H1 (cell line): ENCODE measurements at regions not wholly inside any gene's neighbourhood (a gene's known extent, or its start where the extent isn't known, plus 50 kb on each side); places are given as distances from the start of the nearest gene placed in this dataset.

ENCODE experiments used
- CTCF ChIA-PET: fragments of 300-600 bp; sonication (Branson Sonifier 250); formaldehyde crosslinking; loops from one replicate; lab custom pipeline; 2021; ENCODE audit not compliant: partially characterized antibody; lab: Charles Lee
- POLR2A ChIA-PET: fragments of 300-600 bp; sonication (Branson Sonifier 250); formaldehyde crosslinking; loops from one replicate; lab custom pipeline; 2021; ENCODE audit warnings: inconsistent platforms; ENCODE audit not compliant: partially characterized antibody; lab: Charles Lee
- DNase-seq, 2 experiments: peaks; one replicate each; pipeline versions ENCODE4 v3.0.0 to v3.0.0-alpha.2; 2010 to 2022; ENCODE audit warnings: low spot score in 2 of 2, low read depth in 1 of 2, mixed read lengths in 1 of 2
- FAIRE-seq: peaks from 2 replicates; lab custom pipeline; 2011; peaks lifted over from hg19 to GRCh38; lab: Jason Lieb, UNC
- H2AFZ ChIP-seq: 2 replicates; pipeline ENCODE4 v1.8.1; 2012; ENCODE audit warnings: low read length, inconsistent platforms
- H2AK5ac ChIP-seq: 2 replicates; pipeline ENCODE4 v1.6.1; 2013; ENCODE audit warnings: low read depth, low read length
- H2BK120ac ChIP-seq: replicated peaks from 2 replicates; pipeline ENCODE3; 2013; ENCODE audit warnings: low read depth, low read length, inconsistent platforms
- H2BK12ac ChIP-seq: 2 replicates; pipeline ENCODE4 v1.6.1; 2013; ENCODE audit warnings: low read depth, low read length
- H2BK15ac ChIP-seq: 2 replicates; pipeline ENCODE4 v1.6.1; 2013; ENCODE audit warnings: low read length
- H2BK20ac ChIP-seq: 2 replicates; pipeline ENCODE4 v1.6.1; 2013; ENCODE audit warnings: low read length
- H2BK5ac ChIP-seq: 2 replicates; pipeline ENCODE4 v1.6.1; 2013; ENCODE audit warnings: low read depth, low read length
- H3K14ac ChIP-seq: 2 replicates; pipeline ENCODE4 v1.6.1; 2013; ENCODE audit warnings: inconsistent platforms; ENCODE audit not compliant: insufficient read length
- H3K18ac ChIP-seq: 2 replicates; pipeline ENCODE4 v1.6.1; 2013; ENCODE audit warnings: low read length; ENCODE audit errors: extremely low read depth
- H3K23ac ChIP-seq: 2 replicates; pipeline ENCODE4 v1.6.1; 2013; ENCODE audit warnings: inconsistent platforms; ENCODE audit not compliant: insufficient read length
- H3K23me2 ChIP-seq: 2 replicates; pipeline ENCODE4 v1.6.1; 2013; ENCODE audit warnings: low read depth, low read length
- H3K27ac ChIP-seq: 2 replicates; pipeline ENCODE4 v1.6.1; 2011; ENCODE audit warnings: low read depth, low read length, inconsistent platforms
- H3K27me3 ChIP-seq, 4 experiments: replicated peaks in 1 of 4; 1 replicate in 1 of 4; 2 replicates in 3 of 4; pipeline versions ENCODE4 v1.6.1 to v1.8.1; 2011 to 2013; ENCODE audit warnings: low read length in 3 of 4, mild to moderate bottlenecking in 3 of 4, inconsistent platforms in 2 of 4, mixed read lengths in 2 of 4, moderate library complexity in 1 of 4; ENCODE audit not compliant: control insufficient read depth in 3 of 4, insufficient read depth in 3 of 4; ENCODE audit errors: extremely low read depth in 1 of 4
- H3K36me3 ChIP-seq, 4 experiments: 2 replicates each; pipeline versions ENCODE4 v1.6.1 to v1.8.1; 2011 to 2013; ENCODE audit warnings: mild to moderate bottlenecking in 4 of 4, low read length in 3 of 4, moderate library complexity in 2 of 4, control low read depth in 1 of 4, inconsistent platforms in 1 of 4; ENCODE audit not compliant: insufficient read depth in 4 of 4, control insufficient read depth in 2 of 4
- H3K4ac ChIP-seq: replicated peaks from 2 replicates; pipeline ENCODE3; 2013; ENCODE audit warnings: low read length, low read depth, mixed read lengths, inconsistent platforms; ENCODE audit not compliant: insufficient read length
- H3K4me1 ChIP-seq, 4 experiments: replicated peaks in 1 of 4; 1 replicate in 1 of 4; 2 replicates in 3 of 4; pipeline versions ENCODE4 v1.6.1 to v1.8.1; 2011 to 2013; ENCODE audit warnings: low read length in 3 of 4, inconsistent platforms in 2 of 4, mixed read lengths in 1 of 4; ENCODE audit not compliant: insufficient read depth in 4 of 4, control insufficient read depth in 3 of 4
- H3K4me2 ChIP-seq, 2 experiments: 2 replicates each; pipeline versions ENCODE4 v1.6.1 to v1.8.1; 2011 to 2013; ENCODE audit warnings: low read depth in 2 of 2, low read length in 2 of 2, control low read depth in 1 of 2, inconsistent platforms in 1 of 2, mild to moderate bottlenecking in 1 of 2; ENCODE audit not compliant: insufficient read depth in 1 of 2
- H3K4me3 ChIP-seq, 4 experiments: fragments of 200-600, 300-600 bp in 1 of 4; sonication (generic), shearing (Covaris generic), sonication (Bioruptor Twin) in 1 of 4; 2 replicates each; pipeline versions ENCODE4 v1.5.1 to v1.8.1; 2011 to 2016; ENCODE audit warnings: low read length in 4 of 4, low read depth in 3 of 4, control low read depth in 2 of 4, inconsistent platforms in 2 of 4, mild to moderate bottlenecking in 2 of 4, mixed read lengths in 1 of 4, moderate library complexity in 1 of 4; ENCODE audit not compliant: insufficient read depth in 2 of 4; ENCODE audit errors: extremely low read depth in 1 of 4
- H3K56ac ChIP-seq: replicated peaks from 2 replicates; pipeline ENCODE3; 2013; ENCODE audit warnings: low read depth, mild to moderate bottlenecking, mixed read lengths, low read length, inconsistent platforms; ENCODE audit not compliant: insufficient read length
- H3K79me1 ChIP-seq: 2 replicates; pipeline ENCODE4 v1.6.1; 2013; ENCODE audit warnings: low read depth, low read length, control low read depth
- H3K79me2 ChIP-seq, 2 experiments: 2 replicates each; pipeline versions ENCODE4 v1.6.1 to v1.8.1; 2012 to 2013; ENCODE audit warnings: low read length in 2 of 2, mild to moderate bottlenecking in 2 of 2, inconsistent platforms in 1 of 2; ENCODE audit not compliant: insufficient read depth in 2 of 2, control insufficient read depth in 1 of 2
- H3K9ac ChIP-seq, 4 experiments: replicated peaks in 1 of 4; 1 replicate in 1 of 4; 2 replicates in 3 of 4; pipeline versions ENCODE4 v1.6.1 to v1.8.1; 2011 to 2013; ENCODE audit warnings: low read depth in 3 of 4, low read length in 3 of 4, control low read depth in 2 of 4, mild to moderate bottlenecking in 2 of 4, moderate library complexity in 2 of 4, inconsistent platforms in 1 of 4; ENCODE audit errors: extremely low read depth in 1 of 4
- H3K9me3 ChIP-seq, 2 experiments: 2 replicates each; pipeline versions ENCODE4 v1.6.1 to v1.8.1; 2012 to 2013; ENCODE audit warnings: mild to moderate bottlenecking in 2 of 2, moderate library complexity in 2 of 2, control low read depth in 1 of 2, inconsistent platforms in 1 of 2, low read depth in 1 of 2, low read length in 1 of 2, mixed read lengths in 1 of 2; ENCODE audit not compliant: insufficient read depth in 2 of 2
- H4K20me1 ChIP-seq, 2 experiments: replicated peaks in 1 of 2; 2 replicates each; pipeline versions ENCODE3 to v1.8.1; 2011 to 2013; ENCODE audit warnings: inconsistent platforms in 2 of 2, low read length in 2 of 2, mild to moderate bottlenecking in 1 of 2; ENCODE audit not compliant: insufficient read depth in 2 of 2, control insufficient read depth in 1 of 2
- H4K5ac ChIP-seq: 2 replicates; pipeline ENCODE4 v1.6.1; 2013; ENCODE audit warnings: low read length, low read depth, mixed read lengths, inconsistent platforms; ENCODE audit not compliant: insufficient read length
- H4K8ac ChIP-seq: 2 replicates; pipeline ENCODE4 v1.8.0; 2013; ENCODE audit warnings: mild to moderate bottlenecking, moderate library complexity, low read length, inconsistent platforms; ENCODE audit not compliant: insufficient read depth; ENCODE audit errors: extremely low read depth
- H4K91ac ChIP-seq: replicated peaks from 2 replicates; pipeline ENCODE3; 2013; ENCODE audit warnings: low read length, mixed read lengths, inconsistent platforms; ENCODE audit not compliant: insufficient read length
- JUND ChIP-seq: IDR thresholded peaks from 2 replicates; pipeline ENCODE4 v1.6.1; 2011; ENCODE audit warnings: mild to moderate bottlenecking, improper control_type of control experiment, low read length
- RXRA ChIP-seq: IDR thresholded peaks from 2 replicates; pipeline ENCODE4 v1.6.1; 2011; ENCODE audit warnings: low read depth, mild to moderate bottlenecking, low read length, moderate library complexity; ENCODE audit not compliant: insufficient read depth
- SP1 ChIP-seq: IDR thresholded peaks from 2 replicates; pipeline ENCODE4 v1.6.1; 2011; ENCODE audit warnings: low read depth, low read length
- TAF7 ChIP-seq: optimal IDR thresholded peaks from 2 replicates; pipeline ENCODE3; 2011; ENCODE audit warnings: low read depth, mild to moderate bottlenecking, inconsistent platforms, low read length, moderate library complexity, borderline replicate concordance
- WGBS, 2 experiments: shearing (Covaris generic) in 1 of 2; methylation state at CpG; one replicate each; pipeline versions ENCODE4 v1.1.6 to v1.1.7; 2013 to 2015; ENCODE audit warnings: low lambda C conversion rate in 2 of 2, mixed read lengths in 2 of 2, inconsistent platforms in 1 of 2, low coverage in 1 of 2, missing lambda C conversion rate in 1 of 2; ENCODE audit not compliant: insufficient replicate concordance in 2 of 2, insufficient coverage in 1 of 2, insufficient read length in 1 of 2; ENCODE audit errors: extremely low coverage in 1 of 2, missing lambda C conversion rate in 1 of 2; 5-methylcytosine and 5-hydroxymethylcytosine counted together

DNA sequence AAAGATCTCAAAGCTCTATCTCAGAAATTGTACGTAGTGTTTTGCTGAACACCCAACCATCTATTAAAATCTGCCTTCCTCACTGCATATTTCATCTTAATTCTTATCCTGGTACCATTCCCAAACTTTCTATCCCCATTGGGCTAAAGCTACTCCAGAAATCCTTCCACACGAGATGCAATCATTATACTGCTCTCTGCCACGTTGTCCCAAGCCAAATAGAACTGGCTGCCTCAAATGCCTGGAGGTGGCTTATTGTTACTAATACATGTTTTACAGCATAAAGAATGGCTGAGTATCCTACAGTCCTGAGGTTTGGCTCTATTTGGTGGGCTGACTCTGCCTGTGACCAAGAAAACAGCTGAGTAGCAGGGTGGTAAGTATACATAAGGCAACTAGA lies 306.0 kb upstream of the ACVR2A start:
- no peak overlapping the region for H2BK120ac ChIP-seq
- no peak overlapping the region for H2BK20ac ChIP-seq
- H4K5ac ChIP-seq = no peak overlapping the region
- DNase-seq (no peak), FAIRE-seq (no peak)
- WGBS, 2 experiments = 81% methylated on average over 3 of the region's 3 CpGs; no CpG with 5 or more reads in 1 of the 2 experiments
- no peak overlapping the region for H4K91ac ChIP-seq
- no peak overlapping the region for H2BK15ac ChIP-seq
- no peaks in the 10 kb centered on the region for H3K79me1 ChIP-seq
- no peaks in the 10 kb centered on the region for H4K20me1 ChIP-seq
- no peaks in the 10 kb centered on the region for H3K9me3 ChIP-seq
- no peaks in the 10 kb centered on the region for H3K79me2 ChIP-seq
- H3K23ac ChIP-seq = no peak overlapping the region
- H3K56ac ChIP-seq = no peak overlapping the region
- POLR2A ChIA-PET = no interaction called here
- no peak overlapping the region for H2AFZ ChIP-seq
- H3K9ac ChIP-seq = no peak overlapping the region
- no peak overlapping the region for H2AK5ac ChIP-seq
- H3K18ac ChIP-seq = no peak overlapping the region
- no peak overlapping the region for H3K4me3 ChIP-seq
- no peak overlapping the region for H2BK5ac ChIP-seq
- H3K14ac ChIP-seq = no peak overlapping the region
- no peaks in the 10 kb centered on the region for H3K23me2 ChIP-seq
- H3K4me1 ChIP-seq = no peaks in the 10 kb centered on the region
- CTCF ChIA-PET = no interaction called here
- H3K4me2 ChIP-seq = no peak overlapping the region
- no peak overlapping the region for H3K27ac ChIP-seq
- H3K36me3 ChIP-seq = no peaks in the 10 kb centered on the region; a peak in 1 of 8 replicates
- no peak overlapping the region for H3K4ac ChIP-seq
- H3K27me3 ChIP-seq = no peaks in the 10 kb centered on the region
- H2BK12ac ChIP-seq = no peak overlapping the region
- H4K8ac ChIP-seq = no peak overlapping the region
- TF ChIP-seq SP1 (no peak), TAF7 (no peak), JUND (no peak), RXRA (no peak)
